ENCODE measurements at regions not wholly inside any gene's neighbourhood (a gene's known extent, or its start where the extent isn't known, plus 50 kb on each side); places are given as distances from the start of the nearest gene placed in this dataset.

DNA sequence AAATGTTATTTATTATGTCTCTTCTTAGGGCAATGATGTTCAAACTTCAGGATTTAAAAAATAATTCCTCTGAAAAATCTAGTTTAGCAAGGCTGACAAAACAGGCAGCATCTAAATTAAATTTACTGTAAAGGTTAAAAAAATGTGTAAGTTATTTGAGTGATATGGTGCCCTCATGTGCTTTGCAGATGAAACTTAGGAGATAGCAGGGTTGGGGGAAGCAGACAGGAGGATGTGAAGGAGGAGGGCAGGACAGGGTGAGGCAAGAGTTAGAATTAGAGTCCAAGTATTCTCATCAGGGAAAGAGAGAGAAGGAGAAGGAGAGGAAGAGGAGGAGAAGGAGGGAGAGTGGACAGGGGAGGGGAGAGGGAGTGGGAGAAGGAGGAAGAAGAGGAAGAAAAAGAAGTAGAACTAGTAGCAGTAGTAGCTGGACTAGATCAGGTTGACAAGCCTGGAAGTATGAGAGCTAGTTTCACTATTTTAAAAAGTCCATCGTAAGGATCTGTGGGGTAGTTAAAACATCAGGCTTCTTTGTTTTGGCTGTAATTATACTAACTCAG lies 141.2 kb upstream of the SESN3 start:
- POLR2A ChIA-PET (ENCODE audit: unreplicated experiment): no interaction called here
- Histone ChIP-seq H3K4me3 (ENCODE audit: low read length) (no peak overlapping the region), H3F3A (ENCODE audit: low read length, unreplicated experiment) (no peaks in the 10 kb centered on the region), H3K4me2 (ENCODE audit: low read length) (no peak overlapping the region), H2AFZ (ENCODE audit: low read length) (no peak overlapping the region), H3K9me2 (replicated peaks; ENCODE audit: low read length) (no peaks in the 10 kb centered on the region), H3K4me1 (ENCODE audit: insufficient read depth, low read length) (no peaks in the 10 kb centered on the region), H4K20me1 (ENCODE audit: low read length) (no peaks in the 10 kb centered on the region), H3K9me3 (ENCODE audit: low read length) (no peaks in the 10 kb centered on the region), H3K27ac (ENCODE audit: low read length) (no peak overlapping the region), H3K36me3 (ENCODE audit: low read depth, low read length) (no peaks in the 10 kb centered on the region), H3K27me3 (ENCODE audit: low read length) (peaks cover 36% of the 10 kb centered on the region; the same call in 1 of the 2 replicates), H3K79me2 (ENCODE audit: low read length) (no peaks in the 10 kb centered on the region), H3K9ac (ENCODE audit: low read length) (no peak overlapping the region)
- ATAC-seq: no peak
- no peak for DNase-seq
- CTCF ChIA-PET: no interaction called here
- BruUV-seq (replicated peaks): no TSS peak
- TF ChIP-seq, protein P1, sequence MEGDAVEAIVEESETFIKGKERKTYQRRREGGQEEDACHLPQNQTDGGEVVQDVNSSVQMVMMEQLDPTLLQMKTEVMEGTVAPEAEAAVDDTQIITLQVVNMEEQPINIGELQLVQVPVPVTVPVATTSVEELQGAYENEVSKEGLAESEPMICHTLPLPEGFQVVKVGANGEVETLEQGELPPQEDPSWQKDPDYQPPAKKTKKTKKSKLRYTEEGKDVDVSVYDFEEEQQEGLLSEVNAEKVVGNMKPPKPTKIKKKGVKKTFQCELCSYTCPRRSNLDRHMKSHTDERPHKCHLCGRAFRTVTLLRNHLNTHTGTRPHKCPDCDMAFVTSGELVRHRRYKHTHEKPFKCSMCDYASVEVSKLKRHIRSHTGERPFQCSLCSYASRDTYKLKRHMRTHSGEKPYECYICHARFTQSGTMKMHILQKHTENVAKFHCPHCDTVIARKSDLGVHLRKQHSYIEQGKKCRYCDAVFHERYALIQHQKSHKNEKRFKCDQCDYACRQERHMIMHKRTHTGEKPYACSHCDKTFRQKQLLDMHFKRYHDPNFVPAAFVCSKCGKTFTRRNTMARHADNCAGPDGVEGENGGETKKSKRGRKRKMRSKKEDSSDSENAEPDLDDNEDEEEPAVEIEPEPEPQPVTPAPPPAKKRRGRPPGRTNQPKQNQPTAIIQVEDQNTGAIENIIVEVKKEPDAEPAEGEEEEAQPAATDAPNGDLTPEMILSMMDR (conservative IDR thresholded peaks at IDR 0.05; ENCODE audit: low read depth, low read length): no peak
- no peak for TF ChIP-seq EZH2 (IDR thresholded peaks at IDR 0.05; ENCODE audit: low read length, unreplicated experiment)
- TF ChIP-seq EZH2phosphoT487 (IDR thresholded peaks at IDR 0.05; ENCODE audit: borderline replicate concordance, low read length): no peak
- intact Hi-C loops (cut with micrococcal nuclease): no loop called here

DNA sequence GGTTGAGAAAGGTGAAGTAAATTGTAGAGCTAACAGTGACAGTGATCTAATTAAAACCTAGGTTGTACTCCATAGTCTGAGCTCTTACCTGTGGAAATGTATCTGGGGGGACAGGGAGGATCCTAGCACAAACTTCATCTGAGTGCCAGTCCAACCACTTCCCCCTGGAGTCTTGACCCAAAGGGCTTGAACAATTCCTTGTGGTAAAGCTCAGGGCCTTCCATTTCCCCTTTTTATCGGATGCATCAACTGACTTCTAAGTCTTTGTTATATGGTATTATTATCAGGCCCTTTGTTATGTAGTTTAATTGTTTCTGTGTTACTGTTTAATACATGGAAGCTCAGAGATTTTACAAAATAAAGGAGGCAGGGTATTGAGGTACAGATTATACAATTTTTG lies 140.2 kb upstream of the SESN3 start:
- H3K79me2 ChIP-seq (ENCODE audit: low read length): no peaks in the 10 kb centered on the region
- H3K4me1 ChIP-seq (ENCODE audit: insufficient read depth, low read length): no peaks in the 10 kb centered on the region
- ChIA-PET CTCF (no interaction called here), POLR2A (ENCODE audit: unreplicated experiment) (no interaction called here)
- no peaks in the 10 kb centered on the region for H3K36me3 ChIP-seq (ENCODE audit: low read depth, low read length)
- H3K9me3 ChIP-seq (ENCODE audit: low read length): no peaks in the 10 kb centered on the region
- H3K4me3 ChIP-seq (ENCODE audit: low read length): no peak overlapping the region
- no peak for DNase-seq
- peaks cover 32% of the 10 kb centered on the region; the same call in 1 of the 2 replicates for H3K27me3 ChIP-seq (ENCODE audit: low read length)
- no peaks in the 10 kb centered on the region for H3F3A ChIP-seq (ENCODE audit: low read length, unreplicated experiment)
- intact Hi-C loops (cut with micrococcal nuclease): no loop called here
- BruUV-seq (replicated peaks): no TSS peak
- no peak overlapping the region for H3K9ac ChIP-seq (ENCODE audit: low read length)
- no peak overlapping the region for H2AFZ ChIP-seq (ENCODE audit: low read length)
- H4K20me1 ChIP-seq (ENCODE audit: low read length): no peaks in the 10 kb centered on the region
- no peaks in the 10 kb centered on the region for H3K9me2 ChIP-seq (replicated peaks; ENCODE audit: low read length)
- TF ChIP-seq, protein P1 (conservative IDR thresholded peaks at IDR 0.05; ENCODE audit: low read depth, low read length): no peak
- no peak for TF ChIP-seq EZH2 (IDR thresholded peaks at IDR 0.05; ENCODE audit: low read length, unreplicated experiment)
- TF ChIP-seq EZH2phosphoT487 (IDR thresholded peaks at IDR 0.05; ENCODE audit: borderline replicate concordance, low read length): no peak
- no peak overlapping the region for H3K4me2 ChIP-seq (ENCODE audit: low read length)
- no peak for ATAC-seq
- no peak overlapping the region for H3K27ac ChIP-seq (ENCODE audit: low read length)

DNA sequence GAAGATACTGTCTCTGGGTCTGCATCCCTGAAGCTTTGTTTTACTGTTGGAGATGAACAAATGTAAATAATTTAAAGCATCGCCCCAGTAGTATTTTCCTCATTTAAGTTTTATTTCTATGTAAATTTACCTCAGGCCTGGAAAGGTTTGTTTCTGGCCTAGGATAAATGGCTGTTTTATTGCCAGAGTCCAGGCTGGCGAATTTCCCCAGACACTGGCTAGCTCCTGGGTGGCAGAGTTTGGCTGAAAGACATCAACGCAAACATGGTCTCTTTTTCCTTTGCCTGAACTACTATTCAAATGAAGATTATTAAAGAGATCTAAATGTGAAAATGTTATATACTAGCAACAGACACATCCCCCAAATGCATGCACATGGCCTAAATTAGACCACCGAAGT lies 136.7 kb upstream of the SESN3 start:
- no peaks in the 10 kb centered on the region for H4K20me1 ChIP-seq (ENCODE audit: low read length)
- ATAC-seq (no peak), DNase-seq (no peak)
- H2AFZ ChIP-seq (ENCODE audit: low read length): no peak overlapping the region
- H3K9me3 ChIP-seq (ENCODE audit: low read length): no peaks in the 10 kb centered on the region
- no peaks in the 10 kb centered on the region for H3K79me2 ChIP-seq (ENCODE audit: low read length)
- CTCF ChIA-PET: no interaction called here
- TF ChIP-seq, protein P1 (conservative IDR thresholded peaks at IDR 0.05; ENCODE audit: low read depth, low read length): no peak
- no peak for TF ChIP-seq EZH2 (IDR thresholded peaks at IDR 0.05; ENCODE audit: low read length, unreplicated experiment)
- no peak for TF ChIP-seq EZH2phosphoT487 (IDR thresholded peaks at IDR 0.05; ENCODE audit: borderline replicate concordance, low read length)
- H3K4me2 ChIP-seq (ENCODE audit: low read length): no peak overlapping the region
- H3K4me3 ChIP-seq (ENCODE audit: low read length): no peak overlapping the region
- H3K36me3 ChIP-seq (ENCODE audit: low read depth, low read length): no peaks in the 10 kb centered on the region
- H3K27ac ChIP-seq (ENCODE audit: low read length): no peak overlapping the region
- no peaks in the 10 kb centered on the region for H3F3A ChIP-seq (ENCODE audit: low read length, unreplicated experiment)
- peaks cover 11% of the 10 kb centered on the region for H3K4me1 ChIP-seq (ENCODE audit: insufficient read depth, low read length)
- no peak overlapping the region for H3K9ac ChIP-seq (ENCODE audit: low read length)
- peaks cover 41% of the 10 kb centered on the region; the same call in 1 of the 2 replicates for H3K27me3 ChIP-seq (ENCODE audit: low read length)
- no TSS peak for BruUV-seq (replicated peaks)
- intact Hi-C loops (cut with micrococcal nuclease): loop anchor here (10.0 kb wide), 1 partner anchor 183 kb away; no protein-coding TSS in a partner anchor
- POLR2A ChIA-PET (ENCODE audit: unreplicated experiment): no interaction called here
- H3K9me2 ChIP-seq (replicated peaks; ENCODE audit: low read length): no peaks in the 10 kb centered on the region
